ENCODE measurements at regions not wholly inside any gene's neighbourhood (a gene's known extent, or its start where the extent isn't known, plus 50 kb on each side); places are given as distances from the start of the nearest gene placed in this dataset.

DNA sequence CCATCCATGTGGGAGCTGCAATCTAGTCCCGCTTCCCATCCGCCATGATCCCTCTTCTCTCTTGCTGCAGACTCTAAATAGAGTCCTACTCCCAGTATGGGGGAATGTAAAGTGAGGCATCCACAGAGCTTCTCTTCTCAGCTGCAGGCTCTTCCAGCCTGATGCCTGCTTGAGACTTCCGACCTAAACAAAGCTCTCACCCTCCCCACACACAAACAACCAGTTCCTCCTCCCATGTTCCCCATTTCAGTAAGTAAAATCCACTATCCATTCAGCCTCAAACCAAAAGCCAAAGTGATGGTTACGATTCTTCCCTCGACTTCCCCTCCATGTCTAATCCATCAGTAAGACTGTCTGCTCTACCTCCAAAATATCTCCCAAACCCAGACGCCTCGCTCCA, 108.2 kb upstream of the NFE2L3 start:
- H3K36me3 ChIP-seq (replicated peaks in 1 of 2), result no peaks in the 10 kb centered on the region
- intact Hi-C loops (cut with DNase I), result no loop called here
- no peak for DNase-seq
- 79 to 92% (median 84%) methylated on average over 7 of the region's 7 CpGs for WGBS, 4 donors
- peaks cover 20% of the 10 kb centered on the region for H3K27me3 ChIP-seq
- no peaks in the 10 kb centered on the region for H3K9me3 ChIP-seq (replicated peaks in 1 of 3)
- H3K27ac ChIP-seq, result no peak overlapping the region
- H3K4me1 ChIP-seq (replicated peaks in 1 of 2), result no peaks in the 10 kb centered on the region
- H3K4me3 ChIP-seq, result no peak overlapping the region
- TF ChIP-seq CTCF (IDR thresholded peaks at IDR 0.05), result no peak
- no peak for TF ChIP-seq POLR2A (IDR thresholded peaks at IDR 0.05)

GRCh38 chr7:26044320-26044719, 107.7 kb upstream of the NFE2L3 start:
- 77 to 89% (median 79%) methylated on average over 5 of the region's 5 CpGs for WGBS, 4 donors
- DNase-seq, result no peak
- H3K4me3 ChIP-seq, result no peak overlapping the region
- intact Hi-C loops (cut with DNase I), result no loop called here
- no peak for TF ChIP-seq CTCF (IDR thresholded peaks at IDR 0.05)
- TF ChIP-seq POLR2A (IDR thresholded peaks at IDR 0.05), result no peak
- H3K36me3 ChIP-seq (replicated peaks in 1 of 2), result no peaks in the 10 kb centered on the region
- H3K9me3 ChIP-seq (replicated peaks in 1 of 3), result no peaks in the 10 kb centered on the region
- no peaks in the 10 kb centered on the region for H3K4me1 ChIP-seq (replicated peaks in 1 of 2)
- peaks cover 19% of the 10 kb centered on the region for H3K27me3 ChIP-seq
- H3K27ac ChIP-seq, result no peak overlapping the region

- 71 to 90% (median 80%) methylated on average over 3 of the region's 3 CpGs for WGBS, 4 donors
- Histone ChIP-seq H3K4me1 (replicated peaks in 1 of 2) (no peaks in the 10 kb centered on the region), H3K9me3 (replicated peaks in 1 of 3) (no peaks in the 10 kb centered on the region), H3K27ac (no peak overlapping the region), H3K36me3 (replicated peaks in 1 of 2) (no peaks in the 10 kb centered on the region), H3K4me3 (no peak overlapping the region), H3K27me3 (peaks cover 14% of the 10 kb centered on the region)
- intact Hi-C loops (cut with DNase I), result no loop called here
- no peak for TF ChIP-seq POLR2A (IDR thresholded peaks at IDR 0.05)
- TF ChIP-seq CTCF (IDR thresholded peaks at IDR 0.05), result no peak
- DNase-seq, result no peak
Measured at GRCh38 chr7:26046150-26046549, 105.8 kb upstream of the NFE2L3 start.

DNA sequence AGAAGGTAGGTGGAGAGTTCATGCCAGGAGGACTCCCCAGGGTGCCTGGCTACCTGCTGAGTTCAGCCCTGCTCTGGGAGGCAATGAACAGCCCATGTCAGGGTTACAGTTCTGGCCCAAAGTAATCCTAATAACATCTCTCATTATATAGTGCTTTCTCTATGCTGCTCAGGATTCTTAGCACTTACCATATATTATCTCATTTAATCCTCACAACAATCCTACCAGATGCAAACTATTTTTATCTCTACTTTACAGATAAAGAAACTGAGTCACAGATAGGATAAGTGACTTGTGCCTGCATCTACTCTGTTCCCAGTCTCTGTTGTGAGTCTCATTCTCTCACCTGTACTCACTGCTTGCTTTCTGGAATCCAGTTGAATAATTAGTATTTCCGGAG, 105.1 kb upstream of the NFE2L3 start:
- H3K27me3 ChIP-seq, result peaks cover 16% of the 10 kb centered on the region
- no peak overlapping the region for H3K4me3 ChIP-seq
- no peak for TF ChIP-seq CTCF (IDR thresholded peaks at IDR 0.05)
- TF ChIP-seq POLR2A (IDR thresholded peaks at IDR 0.05), result no peak
- DNase-seq, result no peak
- WGBS, 4 donors, result 70 to 89% (median 74%) methylated on average over 1 of the region's 1 CpG
- H3K27ac ChIP-seq, result no peak overlapping the region
- no peaks in the 10 kb centered on the region for H3K9me3 ChIP-seq (replicated peaks in 1 of 3)
- intact Hi-C loops (cut with DNase I), result no loop called here
- H3K4me1 ChIP-seq (replicated peaks in 1 of 2), result no peaks in the 10 kb centered on the region
- no peaks in the 10 kb centered on the region for H3K36me3 ChIP-seq (replicated peaks in 1 of 2)

Measured in adrenal gland (tissue), 9 donors.